Heart left ventricle (tissue), 13 donors: ENCODE measurements at regions not wholly inside any gene's neighbourhood (a gene's known extent, or its start where the extent isn't known, plus 50 kb on each side); places are given as distances from the start of the nearest gene placed in this dataset.

Experiments
- CTCF ChIP-seq, 12 donors: fragments of 200-600 bp; sonication (generic) in 4 of 12; IDR thresholded peaks; one replicate each; pipeline versions ENCODE4 v1.5.0 to v1.8.0; 2018 to 2022; ENCODE audit warnings: antibody characterized with exemption in 12 of 12, mild to moderate bottlenecking in 5 of 12
- POLR2A ChIP-seq, 2 donors: fragments of 450-650 bp; IDR thresholded peaks; one replicate each; pipeline ENCODE4 v1.6.1; 2017; ENCODE audit warnings: antibody characterized with exemption in 2 of 2, mild to moderate bottlenecking in 2 of 2, moderate library complexity in 2 of 2
- donor health status: ischemic (EF 13 %, LVEDD 7.1; RV severe dilation, severe dysfunction).
- donor health status: DM: no; HTN: yes; CAD: no.
- donor health status: DM: no; HTN: no; CAD: no.
- donor health status: ischemic (EF 25% LVEDD 6.9; RV normal size, moderate dysfunction).
- donor health status: ischemic (EF 25% LVEDD 5.7; RV mildly dilated, moderate dysfunction).
- donor health status: ischemic (EF 35%, LVEDD 5.7; RV mildly dilated, moderate dysfunction).
- donor health status: nonischemic (EF 11% LVEDD 7.7; RV severe dilation, severe dysfunction).
- donor health status: DM: yes; HTN: yes; CAD: no.
- donor health status: PGD.
- donor health status: ischemic (EF 29% LVEDD 5.4; RV normal size, mild dysfunction).
- donor health status: nonischemic (EF 23%, LVEDD 6.1; RV moderate dilation, normal function).

GRCh38 chr5:158119961-158120723 lies 261.2 kb upstream of the CLINT1 start:
- no peak for TF ChIP-seq CTCF (IDR thresholded peaks at IDR 0.05)
- no peak for TF ChIP-seq POLR2A (IDR thresholded peaks at IDR 0.05)
